Esophagus muscularis mucosa (tissue), 4 donors: ENCODE measurements at regions not wholly inside any gene's neighbourhood (a gene's known extent, or its start where the extent isn't known, plus 50 kb on each side); places are given as distances from the start of the nearest gene placed in this dataset.

Source experiments
- DNase-seq: peaks from one replicate; pipeline ENCODE4 v3.0.0-alpha.2; 2017; ENCODE audit errors: extremely low spot score
- H3K27ac ChIP-seq, 4 donors: fragments of 200-600 bp; sonication (generic); replicated peaks in 1 of 4; 1 replicate in 3 of 4; 2 replicates in 1 of 4; pipeline ENCODE4 v1.5.1; 2016 to 2019; ENCODE audit warnings: mild to moderate bottlenecking in 1 of 4
- H3K27me3 ChIP-seq, 4 donors: fragments of 200-600 bp; sonication (generic); one replicate each; pipeline versions ENCODE4 v1.5.1 to v1.6.0; 2016 to 2019
- H3K36me3 ChIP-seq, 4 donors: fragments of 200-600 bp; sonication (generic); one replicate each; pipeline ENCODE4 v1.5.1; 2016 to 2019
- H3K4me1 ChIP-seq, 4 donors: fragments of 200-600 bp; sonication (generic); one replicate each; pipeline ENCODE4 v1.5.1; 2016 to 2019
- H3K4me3 ChIP-seq, 4 donors: fragments of 200-600 bp; sonication (generic); 1 replicate in 2 of 4; 2 replicates in 2 of 4; pipeline ENCODE4 v1.5.1; 2016 to 2019; ENCODE audit warnings: mild to moderate bottlenecking in 4 of 4, moderate library complexity in 1 of 4
- H3K9me3 ChIP-seq, 4 donors: fragments of 200-600 bp; sonication (generic); 1 replicate in 3 of 4; 2 replicates in 1 of 4; pipeline ENCODE4 v1.5.1; 2016 to 2019
- CTCF ChIP-seq, 3 experiments: fragments of 200-600 bp in 2 of 3; fragments of 450-650 bp in 1 of 3; sonication (generic) in 2 of 3; IDR thresholded peaks; one replicate each; pipeline ENCODE4 v1.5.1; 2017 to 2019; ENCODE audit warnings: antibody characterized with exemption in 3 of 3, mild to moderate bottlenecking in 2 of 3, moderate library complexity in 1 of 3
- EP300 ChIP-seq: sonication (generic); formaldehyde crosslinking; IDR thresholded peaks from one replicate; pipeline ENCODE4 v1.6.1; 2017; ENCODE audit warnings: antibody characterized with exemption
- POLR2A ChIP-seq: fragments of 450-650 bp; IDR thresholded peaks from one replicate; pipeline ENCODE4 v1.6.1; 2017; ENCODE audit warnings: antibody characterized with exemption, moderate library complexity, mild to moderate bottlenecking, low read depth
- POLR2AphosphoS5 ChIP-seq, 2 donors: sonication (generic); formaldehyde crosslinking; IDR thresholded peaks; one replicate each; pipeline ENCODE4 v1.6.1; 2017; ENCODE audit warnings: antibody characterized with exemption in 2 of 2
- WGBS: methylation state at CpG from one replicate; pipeline ENCODE4 v1.1.5; 2018; 5-methylcytosine and 5-hydroxymethylcytosine counted together
- intact Hi-C: fragments of 100-400 bp; cut with DNase I; formaldehyde crosslinking; loops from one replicate; pipeline ENCODE4 v1.15.1; 2023

DNA sequence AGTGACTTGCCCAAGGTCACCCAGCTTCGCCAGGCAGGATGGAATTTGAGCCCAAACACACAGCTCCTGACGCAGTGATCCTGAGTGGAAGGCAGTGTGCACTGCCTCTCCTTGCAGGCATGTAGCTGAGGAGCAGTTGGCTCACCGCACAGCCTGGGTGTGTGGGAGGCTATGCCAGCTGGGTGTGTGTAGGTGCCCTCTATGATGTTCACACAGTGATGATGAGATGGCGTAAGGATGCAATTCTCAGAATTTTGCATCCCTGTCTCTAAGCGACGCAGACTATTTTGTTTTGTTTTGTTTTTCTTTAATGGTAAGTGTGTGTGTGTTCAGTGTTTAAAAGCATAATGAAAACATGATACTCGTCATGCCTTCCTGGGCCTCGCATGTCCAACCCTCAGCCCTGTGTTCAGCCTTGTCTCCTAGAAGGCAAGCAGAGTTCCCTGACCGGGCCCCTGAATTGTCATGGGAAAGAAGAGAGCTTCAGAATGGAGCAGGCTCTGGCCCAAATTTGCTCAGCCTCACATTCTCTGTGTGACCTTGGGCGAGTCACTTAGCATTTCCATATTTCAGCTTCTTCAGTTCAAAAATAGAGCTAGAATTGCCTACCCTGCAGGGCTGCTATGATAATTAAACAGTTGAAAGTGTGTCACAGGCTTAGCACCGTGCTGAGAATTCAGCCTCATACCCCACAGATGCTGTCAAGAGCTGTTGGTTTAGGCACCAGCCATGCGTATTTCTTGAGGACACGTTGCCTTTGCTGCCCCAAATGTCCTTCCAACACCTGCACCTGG lies 603.6 kb upstream of the RAB6C start:
- Histone ChIP-seq H3K4me3 (no peak overlapping the region), H3K9me3 (no peaks in the 10 kb centered on the region), H3K27me3 (no peaks in the 10 kb centered on the region), H3K4me1 (no peaks in the 10 kb centered on the region), H3K27ac (no peak overlapping the region), H3K36me3 (no peaks in the 10 kb centered on the region)
- intact Hi-C loops, result no loop called here
- WGBS, result 87% methylated on average over 13 of the region's 13 CpGs
- DNase-seq, result no peak
- TF ChIP-seq CTCF (IDR thresholded peaks at IDR 0.05) (no peak), EP300 (no peak), POLR2A (no peak), POLR2AphosphoS5 (IDR thresholded peaks at IDR 0.05) (no peak)

DNA sequence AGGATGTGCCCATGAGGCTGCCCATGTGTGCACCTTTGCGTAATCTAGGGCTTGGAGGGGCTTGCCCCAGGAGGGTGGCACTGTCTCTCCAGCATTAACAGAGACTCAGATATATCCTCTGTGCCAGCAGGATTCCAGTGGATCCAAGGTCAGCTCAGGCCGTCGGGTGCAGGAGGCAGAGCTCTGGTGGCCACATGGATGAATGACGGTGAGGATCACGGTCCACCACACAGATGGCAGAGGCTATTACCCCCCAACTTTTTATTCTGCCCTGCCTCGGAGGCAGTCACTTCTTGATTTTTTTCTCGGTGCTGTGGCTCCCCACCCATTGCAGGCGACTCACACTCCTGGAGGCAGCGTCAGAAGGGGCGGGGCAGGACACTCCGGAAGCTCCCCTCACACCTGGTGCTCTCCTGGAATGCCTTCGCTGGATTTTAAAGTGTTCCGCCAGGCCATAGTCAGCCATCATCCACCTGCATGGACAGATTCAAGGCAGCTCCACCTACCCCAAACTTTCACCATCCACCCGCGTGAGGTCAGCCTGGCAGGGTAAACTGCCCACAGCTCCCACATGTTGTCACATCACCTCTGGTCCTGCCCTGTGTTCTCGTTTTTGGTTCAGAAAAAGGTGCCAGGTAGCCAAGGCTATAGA lies 602.9 kb upstream of the RAB6C start:
- TF ChIP-seq POLR2AphosphoS5 (IDR thresholded peaks at IDR 0.05), result no peak
- TF ChIP-seq POLR2A, result no peak
- TF ChIP-seq CTCF (IDR thresholded peaks at IDR 0.05), result no peak
- no peak for TF ChIP-seq EP300
- DNase-seq, result no peak
- WGBS, result 92% methylated on average over 13 of the region's 16 CpGs
- H3K4me3 ChIP-seq, result no peak overlapping the region
- intact Hi-C loops, result no loop called here
- H3K27ac ChIP-seq, result no peak overlapping the region
- peaks cover 0 to 6% (median 0%) of the 10 kb centered on the region in 4 donors for H3K9me3 ChIP-seq
- no peaks in the 10 kb centered on the region for H3K4me1 ChIP-seq
- H3K36me3 ChIP-seq, result no peaks in the 10 kb centered on the region
- no peaks in the 10 kb centered on the region for H3K27me3 ChIP-seq

DNA sequence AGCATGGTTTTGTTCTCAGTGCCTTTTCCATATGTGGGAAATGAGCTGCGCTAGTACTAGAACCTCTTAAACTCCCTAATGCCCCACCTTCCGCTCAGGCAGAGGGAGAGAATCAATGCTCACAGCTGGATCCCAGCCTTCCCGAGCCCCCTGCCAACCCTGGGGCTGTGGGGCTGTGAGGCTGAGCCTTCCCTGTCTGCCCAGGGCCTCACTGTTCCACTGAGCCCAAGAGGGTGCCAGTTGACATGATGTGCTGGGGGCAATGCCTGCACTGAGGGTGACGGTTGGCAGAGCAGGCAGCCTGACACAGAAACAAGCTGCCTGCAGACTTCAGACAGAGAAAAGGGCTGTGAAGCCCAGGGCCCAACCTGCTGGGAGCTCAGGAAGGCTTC lies 602.4 kb upstream of the RAB6C start:
- no peaks in the 10 kb centered on the region for H3K36me3 ChIP-seq
- 90% methylated on average over 2 of the region's 4 CpGs for WGBS
- no peaks in the 10 kb centered on the region for H3K27me3 ChIP-seq
- intact Hi-C loops, result no loop called here
- no peaks in the 10 kb centered on the region for H3K4me1 ChIP-seq
- H3K27ac ChIP-seq, result no peak overlapping the region
- peaks cover 0 to 12% (median 0%) of the 10 kb centered on the region in 4 donors for H3K9me3 ChIP-seq
- no peak overlapping the region for H3K4me3 ChIP-seq
- peak; percentile 82 for DNase-seq
- TF ChIP-seq POLR2A (no peak), EP300 (no peak), POLR2AphosphoS5 (IDR thresholded peaks at IDR 0.05) (no peak), CTCF (IDR thresholded peaks at IDR 0.05) (no peak)

DNA sequence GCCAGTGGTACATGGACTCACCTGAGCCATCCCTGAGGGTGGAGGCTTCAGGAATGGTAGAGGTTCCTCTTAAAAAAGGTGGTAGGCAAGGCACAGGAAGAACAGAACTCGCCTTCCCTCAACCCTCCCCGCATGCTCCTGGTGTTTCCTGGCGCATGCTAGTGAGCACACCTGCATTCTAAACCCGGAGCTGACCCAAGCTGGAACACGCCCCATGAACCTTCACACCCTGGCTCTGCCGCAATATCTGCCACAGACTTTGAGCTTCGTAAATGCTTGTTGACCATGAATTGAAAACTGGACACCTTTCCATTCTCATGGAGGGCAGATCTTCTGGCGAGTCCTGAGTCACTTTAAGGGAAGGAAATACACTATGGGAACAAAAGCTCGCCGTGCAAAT lies 601.3 kb upstream of the RAB6C start:
- no peak for TF ChIP-seq CTCF (IDR thresholded peaks at IDR 0.05)
- TF ChIP-seq POLR2A, result no peak
- TF ChIP-seq EP300, result no peak
- TF ChIP-seq POLR2AphosphoS5 (IDR thresholded peaks at IDR 0.05), result no peak
- Histone ChIP-seq H3K27ac (no peak overlapping the region), H3K36me3 (no peaks in the 10 kb centered on the region), H3K27me3 (no peaks in the 10 kb centered on the region), H3K4me1 (no peaks in the 10 kb centered on the region), H3K9me3 (peaks cover 0 to 12% (median 0%) of the 10 kb centered on the region in 4 donors), H3K4me3 (no peak overlapping the region)
- DNase-seq, result no peak
- WGBS, result 93% methylated on average over 10 of the region's 10 CpGs
- intact Hi-C loops, result no loop called here
